AML-193 (cell line): ENCODE measurements at regions not wholly inside any gene's neighbourhood (a gene's known extent, or its start where the extent isn't known, plus 50 kb on each side); places are given as distances from the start of the nearest gene placed in this dataset.

Experiments used
- DNase-seq, 2 experiments: peaks; one replicate each; lab custom pipeline; 2025; lab: John Stamatoyannopoulos, UW

DNA sequence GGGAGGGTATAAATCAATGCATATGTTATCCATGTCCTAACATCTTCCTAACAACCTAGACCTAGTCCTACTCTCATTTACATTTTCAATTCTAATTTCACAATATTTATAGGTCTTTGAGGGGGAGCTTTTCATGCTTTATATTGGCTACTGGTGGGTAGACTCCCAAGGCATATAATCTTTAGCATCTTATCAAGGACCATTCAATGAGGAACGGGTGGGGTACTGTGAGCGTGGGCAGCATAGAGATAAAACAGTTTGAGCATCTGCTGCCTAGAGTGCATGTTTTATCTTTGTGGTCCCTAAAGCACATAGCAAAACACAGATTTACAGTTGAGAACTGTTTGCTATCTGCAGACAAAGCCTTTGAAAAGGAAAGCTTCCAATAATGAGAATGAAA is 427.6 kb upstream of the WWC1 start:
- no peak for DNase-seq

- no peak for DNase-seq
These were observed 426.6 kb upstream of the WWC1 start for GRCh38 chr5:167864801-167865200.

- DNase-seq, result no peak
These were observed 424.6 kb upstream of the WWC1 start for GRCh38 chr5:167866797-167867196.

- DNase-seq, result no peak
These were observed 424.2 kb upstream of the WWC1 start for GRCh38 chr5:167867281-167867680.

DNA sequence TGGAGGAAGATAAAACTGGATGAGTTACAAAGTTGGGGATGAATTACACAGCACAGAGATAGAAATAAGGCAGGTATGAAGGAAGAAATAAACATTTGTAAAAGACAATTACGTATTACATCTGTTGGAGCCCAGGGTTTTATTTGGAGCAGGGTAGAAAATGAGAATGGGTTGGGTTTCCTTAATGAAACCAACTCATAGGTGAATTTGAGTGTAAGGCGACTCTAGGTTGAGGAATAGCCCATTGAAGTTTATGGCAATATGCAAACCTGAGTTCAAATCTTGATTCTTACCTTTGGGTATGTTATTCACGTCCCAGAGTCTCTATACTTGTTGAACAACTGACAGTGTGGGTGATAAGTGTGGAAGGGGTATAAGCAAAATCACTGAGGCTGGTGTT is 422.3 kb upstream of the WWC1 start:
- DNase-seq, result no peak

GRCh38 chr5:167870055-167870454 is 421.4 kb upstream of the WWC1 start:
- no peak for DNase-seq

DNA sequence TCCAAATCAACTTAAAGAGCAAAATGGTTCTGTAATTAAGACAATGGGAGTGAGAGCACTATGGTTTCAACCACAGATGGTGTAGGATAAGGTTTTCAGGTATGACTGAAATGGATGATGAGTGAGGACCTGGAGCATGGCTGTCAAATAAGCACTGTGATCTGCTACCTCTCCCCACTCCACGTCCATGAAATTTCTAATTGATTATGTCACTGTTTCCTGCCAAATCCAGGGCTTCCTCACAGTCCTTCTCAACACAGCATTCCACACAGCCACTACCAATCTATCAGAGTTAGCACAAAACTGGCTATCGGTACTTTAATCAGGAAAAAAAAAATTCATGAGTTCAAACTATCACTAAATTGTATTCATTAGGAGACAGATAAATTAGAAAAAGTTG is 420.4 kb upstream of the WWC1 start:
- DNase-seq, result no peak

- no peak for DNase-seq
These were observed 418.7 kb upstream of the WWC1 start for GRCh38 chr5:167872791-167873190.

DNA sequence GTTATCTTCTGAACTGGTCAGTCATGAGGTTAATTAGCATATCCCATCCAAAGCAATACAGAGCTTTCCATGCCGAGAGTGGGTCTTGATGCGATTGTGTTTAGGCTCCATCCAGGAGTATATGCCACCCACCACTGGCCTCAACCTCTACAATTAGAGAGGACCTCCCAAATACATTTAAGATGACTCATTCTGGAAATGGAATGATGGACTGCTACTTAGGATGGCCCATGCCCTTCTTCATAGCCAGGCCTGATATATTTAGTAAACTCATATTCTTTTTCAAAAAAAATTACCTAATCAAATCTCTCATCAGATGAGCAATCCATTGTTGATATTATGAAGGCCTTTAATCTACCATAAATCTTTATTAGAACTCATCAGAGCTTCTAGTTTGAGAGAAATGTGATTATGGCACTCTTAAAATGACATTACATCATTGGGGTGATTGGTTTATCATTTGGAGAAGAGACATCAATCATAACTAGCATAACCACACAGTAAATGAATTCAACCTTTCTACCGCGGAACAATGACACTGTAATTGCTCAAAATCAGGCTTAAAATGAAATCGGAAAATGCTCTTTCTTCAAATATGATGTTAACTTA is 414.2 kb upstream of the WWC1 start:
- no peak for DNase-seq

GRCh38 chr5:167877924-167878323 is 413.5 kb upstream of the WWC1 start:
- no peak for DNase-seq

GRCh38 chr5:167880420-167880819 is 411.0 kb upstream of the WWC1 start:
- no peak for DNase-seq

- DNase-seq, result no peak
These were observed 410.4 kb upstream of the WWC1 start for GRCh38 chr5:167881041-167881440.

- DNase-seq, result no peak
These were observed 405.2 kb upstream of the WWC1 start for GRCh38 chr5:167886196-167886595.

DNA sequence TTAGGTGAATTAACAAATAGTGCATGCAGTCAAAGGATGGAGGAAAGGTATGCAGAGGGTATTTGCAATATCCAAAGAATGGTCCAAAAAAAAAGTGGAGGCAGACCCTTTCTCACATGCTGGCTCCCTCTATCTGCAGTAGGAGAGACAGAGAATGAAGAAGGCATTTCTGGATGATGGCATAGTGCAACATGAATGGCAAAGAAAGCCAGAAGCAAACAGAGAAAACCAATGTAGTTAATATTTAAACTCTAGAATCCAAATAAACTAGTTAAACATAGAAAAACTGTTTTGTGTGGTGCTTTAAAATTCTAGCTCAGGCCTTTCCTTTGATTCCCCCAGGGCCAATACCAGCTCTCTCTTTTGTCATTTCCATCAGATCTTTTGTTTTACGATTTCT is 403.1 kb upstream of the WWC1 start:
- no peak for DNase-seq

DNA sequence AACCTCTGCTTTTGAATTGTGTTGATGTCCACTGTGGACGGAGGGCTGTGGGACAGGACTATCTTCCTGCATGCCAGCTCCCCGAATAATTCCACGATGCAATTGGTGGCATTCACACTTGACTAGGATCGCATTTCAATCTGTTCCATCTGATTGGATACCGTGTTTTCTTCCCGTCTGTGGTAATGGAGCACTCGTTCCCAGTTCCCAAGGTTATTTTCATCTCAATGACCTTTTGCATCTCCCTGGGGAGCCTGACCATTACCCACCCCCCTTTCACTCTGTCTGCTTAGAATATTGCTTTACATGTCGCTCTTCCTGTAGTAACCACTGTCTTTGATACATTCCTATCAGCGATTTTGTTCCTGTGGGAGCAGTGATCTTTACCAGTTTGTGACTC is 402.2 kb upstream of the WWC1 start:
- DNase-seq, result no peak

DNA sequence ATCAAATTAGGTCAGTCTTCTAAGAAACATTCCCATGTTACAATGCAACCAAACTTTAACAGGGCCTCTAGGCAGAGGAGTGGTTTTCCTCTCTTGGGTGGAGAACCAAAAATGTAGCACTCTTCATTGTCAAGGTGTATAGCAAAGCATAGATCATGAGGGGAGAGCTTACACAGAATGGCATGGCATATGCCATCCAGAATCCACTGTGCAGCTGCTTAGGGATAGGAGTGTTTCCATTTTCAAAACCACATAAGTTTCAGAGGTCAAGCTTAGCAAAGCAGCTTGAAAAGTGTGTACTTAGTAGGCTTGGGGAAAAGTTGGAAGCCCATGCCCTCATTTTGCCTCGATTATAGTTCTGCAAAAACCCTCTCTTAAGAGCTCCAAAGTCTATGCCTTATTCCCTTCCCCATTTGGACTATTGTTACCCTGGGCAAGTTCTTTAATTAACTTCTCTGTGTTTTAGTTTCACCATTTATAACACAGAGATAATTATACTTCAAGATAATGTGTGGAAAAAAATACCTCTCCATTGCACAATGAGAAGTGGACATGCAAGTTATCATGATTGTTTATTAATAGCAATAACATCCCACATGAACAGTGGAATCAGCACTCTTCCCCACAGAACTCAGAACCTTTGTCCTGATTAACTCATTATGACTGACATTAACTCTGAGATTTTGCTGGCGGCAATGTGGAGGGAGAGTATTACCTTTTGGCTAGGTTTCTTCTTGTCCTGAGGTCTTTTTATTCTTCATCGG is 398.9 kb upstream of the WWC1 start:
- DNase-seq, result no peak

GRCh38 chr5:167893271-167893670 is 398.2 kb upstream of the WWC1 start:
- no peak for DNase-seq

GRCh38 chr5:167894631-167895472 is 396.6 kb upstream of the WWC1 start:
- DNase-seq, result no peak

DNA sequence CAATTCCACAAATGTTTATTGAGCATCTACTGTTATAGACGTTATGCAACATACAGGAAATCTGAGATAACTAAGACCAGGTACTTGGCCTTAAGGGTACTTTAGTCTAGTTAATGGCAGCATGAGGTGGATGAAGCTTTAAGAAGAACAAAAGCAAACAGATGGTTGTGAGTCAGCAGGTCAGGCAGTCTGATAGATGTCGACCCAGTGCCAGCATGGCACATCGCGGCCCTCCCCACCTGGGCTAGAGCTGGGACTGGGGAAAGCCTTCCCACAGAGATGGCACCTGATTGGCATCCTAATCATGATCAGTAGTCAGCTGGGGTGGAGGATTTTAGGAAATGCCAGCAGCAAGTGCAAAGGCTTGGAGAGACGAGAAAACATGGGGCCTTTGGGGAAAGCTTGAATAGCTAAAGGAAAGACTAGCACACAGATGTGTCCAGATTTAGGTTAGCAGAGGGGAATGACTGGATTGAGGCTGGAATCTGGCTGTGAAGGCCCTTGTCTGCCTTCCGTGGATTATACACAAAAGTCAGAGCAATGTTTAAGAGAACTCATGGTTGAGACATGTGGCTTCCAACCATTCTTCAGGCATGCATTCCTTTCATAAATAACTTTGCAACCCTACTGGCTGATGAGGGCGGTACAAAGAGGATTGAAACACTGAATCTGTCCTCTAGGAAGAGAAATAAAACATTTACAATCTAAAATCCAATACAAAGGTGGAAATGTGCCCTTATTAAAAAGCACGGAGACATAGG is 395.4 kb upstream of the WWC1 start:
- DNase-seq, result no peak

DNA sequence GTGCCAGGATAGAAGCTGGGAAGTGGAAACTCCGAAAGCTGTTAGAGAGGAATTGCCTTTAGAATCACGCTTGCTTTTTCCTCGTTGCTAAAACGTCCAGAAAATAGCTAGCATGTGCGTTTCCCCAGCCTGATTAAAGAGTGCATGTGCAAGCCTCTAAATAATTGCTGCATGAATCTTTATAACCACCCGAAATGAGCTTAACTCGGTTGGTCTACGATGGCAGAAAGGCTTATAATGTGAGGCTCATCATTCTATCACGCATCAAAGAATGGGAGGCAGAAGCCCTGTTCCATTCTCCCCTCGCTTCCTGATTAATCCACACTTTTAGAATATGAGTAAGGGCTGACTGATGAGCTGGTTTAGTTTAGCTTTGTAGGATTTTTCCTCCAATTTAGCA is 394.6 kb upstream of the WWC1 start:
- no peak for DNase-seq

DNA sequence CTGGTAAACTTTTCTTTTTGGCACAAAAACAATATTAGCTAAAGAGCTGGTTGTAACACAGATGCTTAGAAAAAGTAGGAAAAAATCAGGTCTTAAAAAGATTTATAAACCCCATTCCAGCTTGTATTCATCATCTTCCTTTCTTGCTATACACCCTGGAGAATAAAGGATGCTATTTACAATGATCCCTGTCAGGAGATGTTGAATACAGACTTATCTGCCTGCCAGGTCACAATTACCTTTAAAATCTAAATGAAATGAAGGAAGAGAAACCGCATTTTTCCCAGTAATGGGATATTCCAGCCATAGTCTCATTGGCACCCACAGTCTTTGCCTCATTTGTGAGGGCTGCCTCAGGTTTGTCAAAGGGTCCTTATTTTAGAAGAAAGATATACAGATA is 394.1 kb upstream of the WWC1 start:
- DNase-seq, result no peak

- DNase-seq, result no peak
These were observed 392.9 kb upstream of the WWC1 start for GRCh38 chr5:167898361-167899042.
